ENCODE measurements at regions not wholly inside any gene's neighbourhood (a gene's known extent, or its start where the extent isn't known, plus 50 kb on each side); places are given as distances from the start of the nearest gene placed in this dataset.

DNA sequence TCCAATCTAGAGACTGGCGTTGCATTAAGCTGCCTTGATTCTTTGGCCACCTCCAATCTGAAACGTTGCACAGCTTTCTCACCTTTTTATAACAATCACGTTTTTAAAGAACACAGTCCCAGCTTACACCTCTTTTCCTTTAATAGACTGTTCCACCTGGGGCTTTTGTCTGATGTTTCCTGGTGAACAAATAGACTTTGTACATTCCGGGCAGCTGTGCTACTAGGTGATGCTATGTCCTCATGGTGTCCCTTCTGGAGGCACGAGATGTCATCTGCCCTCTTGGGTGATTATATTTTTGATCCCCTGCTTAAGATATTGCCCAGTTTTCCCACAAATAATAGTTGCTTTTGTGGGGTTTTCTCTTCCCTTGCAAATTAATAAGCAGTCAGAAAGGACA, 225.5 kb downstream of the SOX9 start:
- no peaks in the 10 kb centered on the region for H3K27me3 ChIP-seq (ENCODE audit: insufficient read depth, low read length)
- no peaks in the 10 kb centered on the region for H3K9me3 ChIP-seq (ENCODE audit: insufficient read depth, low read depth, low read length)
- no peak overlapping the region for H3K4me3 ChIP-seq (ENCODE audit: low read length)
- no peak overlapping the region for H3K9ac ChIP-seq (ENCODE audit: low read depth, low read length)
- no peaks in the 10 kb centered on the region for H3K36me3 ChIP-seq (ENCODE audit: insufficient read depth, low read depth, low read length)
- H3K4me1 ChIP-seq (ENCODE audit: insufficient read depth, low read length): 0 out of 2 replicates have a peak, but pooled peaks cover 5% of the 10 kb centered on the region
- no peak overlapping the region for H3K27ac ChIP-seq (ENCODE audit: low read length)

DNA sequence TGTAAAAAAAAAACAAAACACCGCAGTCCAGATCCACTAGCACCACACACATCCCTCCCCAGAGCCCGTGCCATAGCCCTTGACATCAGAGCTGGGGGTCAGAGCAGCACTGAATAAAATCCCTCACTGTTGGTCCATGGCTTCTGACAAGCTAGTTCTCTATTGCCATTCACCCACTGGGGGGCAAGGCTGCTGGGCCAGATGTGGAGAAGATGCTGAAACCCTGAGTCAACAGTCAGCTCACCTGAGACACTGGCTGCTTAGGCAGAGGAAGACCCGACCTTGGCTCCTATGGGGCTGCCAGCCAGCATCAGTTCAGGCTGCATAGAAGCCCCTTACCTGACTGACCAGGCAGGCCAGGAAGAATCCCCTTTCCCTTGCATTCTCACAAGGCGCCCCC, 228.2 kb downstream of the SOX9 start:
- Histone ChIP-seq H3K9ac (ENCODE audit: low read depth, low read length) (no peak overlapping the region), H3K27me3 (ENCODE audit: insufficient read depth, low read length) (no peaks in the 10 kb centered on the region), H3K4me3 (ENCODE audit: low read length) (no peak overlapping the region), H3K4me1 (ENCODE audit: insufficient read depth, low read length) (no peaks in the 10 kb centered on the region), H3K36me3 (ENCODE audit: insufficient read depth, low read depth, low read length) (no peaks in the 10 kb centered on the region), H3K27ac (ENCODE audit: low read length) (no peak overlapping the region), H3K9me3 (ENCODE audit: insufficient read depth, low read depth, low read length) (peaks cover 2% of the 10 kb centered on the region; the same call in 1 of the 2 replicates)

DNA sequence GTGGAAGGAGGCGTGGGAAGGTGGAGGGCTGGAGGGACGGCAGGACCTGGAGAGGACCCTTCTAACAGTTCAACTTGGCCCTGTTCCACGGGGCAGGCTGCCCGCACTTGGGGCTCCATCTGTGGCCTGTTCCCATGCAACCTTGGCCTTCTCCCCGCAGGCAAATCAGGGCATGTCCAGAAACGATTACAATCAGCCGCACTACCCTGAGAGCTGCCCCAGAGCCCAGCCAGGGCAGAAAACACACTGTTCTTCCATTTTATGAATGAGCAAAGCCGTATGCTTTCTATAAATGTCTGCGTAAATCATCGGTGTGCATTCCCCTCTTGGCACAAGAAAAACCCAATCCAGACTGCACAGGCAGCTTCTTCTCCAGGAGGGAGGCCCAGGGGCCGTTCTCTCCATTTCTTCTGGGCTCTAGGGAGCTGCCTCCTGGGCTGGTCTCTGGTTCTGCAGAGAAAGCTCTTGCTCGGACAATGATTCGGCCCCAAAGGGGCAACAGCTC, 228.7 kb downstream of the SOX9 start:
- no peaks in the 10 kb centered on the region for H3K27me3 ChIP-seq (ENCODE audit: insufficient read depth, low read length)
- peaks cover 3% of the 10 kb centered on the region; the same call in 1 of the 2 replicates for H3K9me3 ChIP-seq (ENCODE audit: insufficient read depth, low read depth, low read length)
- H3K4me1 ChIP-seq (ENCODE audit: insufficient read depth, low read length): no peaks in the 10 kb centered on the region
- H3K9ac ChIP-seq (ENCODE audit: low read depth, low read length): no peak overlapping the region
- no peaks in the 10 kb centered on the region for H3K36me3 ChIP-seq (ENCODE audit: insufficient read depth, low read depth, low read length)
- no peak overlapping the region for H3K4me3 ChIP-seq (ENCODE audit: low read length)
- no peak overlapping the region for H3K27ac ChIP-seq (ENCODE audit: low read length)

DNA sequence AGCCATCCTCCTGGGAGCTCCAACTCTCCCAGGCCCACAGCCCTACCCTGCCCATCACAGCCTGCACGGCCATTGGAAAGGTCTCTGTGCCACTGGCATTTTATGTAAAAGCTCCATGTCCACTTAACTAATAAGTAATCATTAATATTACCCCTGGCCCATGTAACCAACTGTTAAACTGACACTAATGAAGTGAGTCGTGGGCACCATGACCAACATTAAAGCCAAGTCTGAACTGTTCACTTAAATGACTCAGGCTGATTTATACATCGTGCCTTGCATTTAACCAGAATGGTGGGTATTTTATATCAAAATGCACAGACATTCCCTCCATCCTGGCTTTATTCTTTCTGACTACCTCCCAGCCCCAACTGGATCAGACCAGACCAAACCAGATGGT, 229.3 kb downstream of the SOX9 start:
- Histone ChIP-seq H3K4me3 (ENCODE audit: low read length) (no peak overlapping the region), H3K9ac (ENCODE audit: low read depth, low read length) (no peak overlapping the region), H3K4me1 (ENCODE audit: insufficient read depth, low read length) (no peaks in the 10 kb centered on the region), H3K27me3 (ENCODE audit: insufficient read depth, low read length) (no peaks in the 10 kb centered on the region), H3K9me3 (ENCODE audit: insufficient read depth, low read depth, low read length) (peaks cover 3% of the 10 kb centered on the region; the same call in 1 of the 2 replicates), H3K36me3 (ENCODE audit: insufficient read depth, low read depth, low read length) (no peaks in the 10 kb centered on the region), H3K27ac (ENCODE audit: low read length) (no peak overlapping the region)

DNA sequence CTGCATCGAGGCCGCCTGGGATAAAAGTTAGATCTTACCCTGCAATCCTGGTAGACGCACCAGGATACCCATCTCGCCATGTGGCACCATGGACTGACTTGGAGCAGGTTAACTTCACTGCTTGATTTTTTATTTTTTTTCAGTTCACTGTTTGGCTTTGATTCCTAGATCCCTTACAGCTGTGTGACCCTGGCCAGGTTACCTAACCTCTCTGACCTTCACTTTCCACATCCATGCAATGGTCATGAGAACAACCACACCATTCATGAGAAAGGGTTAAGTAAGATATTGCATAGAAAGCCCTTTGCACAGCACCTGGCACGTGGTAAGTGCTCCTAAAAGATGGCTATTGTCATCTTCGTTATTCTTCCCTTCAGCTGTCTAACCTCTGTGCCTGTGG, 230.5 kb downstream of the SOX9 start:
- Histone ChIP-seq H3K9ac (ENCODE audit: low read depth, low read length) (no peak overlapping the region), H3K9me3 (ENCODE audit: insufficient read depth, low read depth, low read length) (peaks cover 3% of the 10 kb centered on the region; the same call in 1 of the 2 replicates), H3K27me3 (ENCODE audit: insufficient read depth, low read length) (no peaks in the 10 kb centered on the region), H3K4me1 (ENCODE audit: insufficient read depth, low read length) (no peaks in the 10 kb centered on the region), H3K27ac (ENCODE audit: low read length) (no peak overlapping the region), H3K4me3 (ENCODE audit: low read length) (no peak overlapping the region), H3K36me3 (ENCODE audit: insufficient read depth, low read depth, low read length) (no peaks in the 10 kb centered on the region)

DNA sequence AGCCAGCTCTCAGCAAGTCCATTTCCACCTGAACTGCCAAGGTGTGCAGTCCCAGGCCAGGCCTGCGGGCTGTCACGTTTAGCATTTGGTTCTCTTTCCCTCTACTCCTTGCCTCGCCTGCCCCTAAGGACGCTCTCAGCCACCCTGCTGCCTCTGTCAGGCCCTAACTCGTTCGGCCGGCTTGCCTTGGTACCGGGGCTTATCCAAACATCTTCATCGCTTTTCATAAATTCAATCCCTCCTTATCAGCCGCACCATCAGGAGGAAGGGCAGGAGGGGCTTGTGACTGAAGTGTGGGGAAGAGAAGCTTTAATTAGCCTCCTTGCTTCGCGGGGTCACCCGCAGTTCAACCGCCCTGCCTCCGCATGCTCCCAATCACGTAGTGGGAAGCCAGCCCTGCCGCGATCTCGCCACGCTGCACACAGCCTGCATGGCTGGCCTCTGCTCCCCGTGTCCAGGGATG, 231.1 kb downstream of the SOX9 start:
- Histone ChIP-seq H3K4me3 (ENCODE audit: low read length) (no peak overlapping the region), H3K36me3 (ENCODE audit: insufficient read depth, low read depth, low read length) (no peaks in the 10 kb centered on the region), H3K9ac (ENCODE audit: low read depth, low read length) (no peak overlapping the region), H3K4me1 (ENCODE audit: insufficient read depth, low read length) (no peaks in the 10 kb centered on the region), H3K9me3 (ENCODE audit: insufficient read depth, low read depth, low read length) (peaks cover 3% of the 10 kb centered on the region; the same call in 1 of the 2 replicates), H3K27ac (ENCODE audit: low read length) (no peak overlapping the region), H3K27me3 (ENCODE audit: insufficient read depth, low read length) (no peaks in the 10 kb centered on the region)

DNA sequence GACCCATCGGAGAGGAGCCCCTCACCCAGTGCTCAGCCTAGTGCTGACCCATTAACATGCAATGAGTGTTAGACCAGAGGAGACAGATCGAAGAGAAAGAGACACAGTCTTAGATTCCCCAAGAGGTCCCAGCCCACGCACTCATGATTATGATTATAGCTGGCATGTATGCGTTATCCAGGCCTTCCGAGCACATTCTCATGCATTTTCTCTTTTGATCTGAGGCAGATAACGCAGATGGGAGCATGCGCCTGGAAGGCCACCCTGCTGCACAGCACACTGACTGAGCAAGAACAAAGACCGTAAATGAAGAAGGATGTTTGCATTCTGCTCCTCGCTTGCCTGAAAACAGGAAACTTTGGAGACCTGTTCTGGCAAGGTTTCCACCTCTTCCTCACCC, 232.7 kb downstream of the SOX9 start:
- Histone ChIP-seq H3K4me1 (ENCODE audit: insufficient read depth, low read length) (no peaks in the 10 kb centered on the region), H3K9me3 (ENCODE audit: insufficient read depth, low read depth, low read length) (peaks cover 3% of the 10 kb centered on the region; the same call in 1 of the 2 replicates), H3K9ac (ENCODE audit: low read depth, low read length) (no peak overlapping the region), H3K27me3 (ENCODE audit: insufficient read depth, low read length) (no peaks in the 10 kb centered on the region), H3K27ac (ENCODE audit: low read length) (no peak overlapping the region), H3K36me3 (ENCODE audit: insufficient read depth, low read depth, low read length) (no peaks in the 10 kb centered on the region), H3K4me3 (ENCODE audit: low read length) (no peak overlapping the region)

DNA sequence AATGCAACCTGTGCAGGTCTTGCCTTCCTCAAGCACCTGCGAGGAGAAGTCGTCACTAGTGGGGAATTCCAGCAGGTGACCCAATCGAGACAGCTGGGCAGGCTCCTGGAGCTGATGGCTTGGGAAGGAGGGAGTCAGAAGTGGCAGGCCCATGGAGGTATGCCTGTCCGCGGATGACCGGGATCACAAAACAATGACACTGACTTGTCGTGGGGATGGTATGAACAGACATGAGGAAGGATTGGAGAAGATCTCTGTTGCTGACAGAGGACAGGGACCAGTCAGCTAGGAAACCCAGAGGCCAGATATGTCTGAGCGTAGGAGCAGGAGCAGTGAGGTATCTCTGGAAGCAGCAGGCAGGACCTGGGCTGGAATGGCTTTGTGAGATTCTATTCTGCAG, 233.3 kb downstream of the SOX9 start:
- Histone ChIP-seq H3K36me3 (ENCODE audit: insufficient read depth, low read depth, low read length) (no peaks in the 10 kb centered on the region), H3K9ac (ENCODE audit: low read depth, low read length) (no peak overlapping the region), H3K27ac (ENCODE audit: low read length) (no peak overlapping the region), H3K9me3 (ENCODE audit: insufficient read depth, low read depth, low read length) (peaks cover 3% of the 10 kb centered on the region; the same call in 1 of the 2 replicates), H3K27me3 (ENCODE audit: insufficient read depth, low read length) (no peaks in the 10 kb centered on the region), H3K4me3 (ENCODE audit: low read length) (no peak overlapping the region), H3K4me1 (ENCODE audit: insufficient read depth, low read length) (no peaks in the 10 kb centered on the region)

DNA sequence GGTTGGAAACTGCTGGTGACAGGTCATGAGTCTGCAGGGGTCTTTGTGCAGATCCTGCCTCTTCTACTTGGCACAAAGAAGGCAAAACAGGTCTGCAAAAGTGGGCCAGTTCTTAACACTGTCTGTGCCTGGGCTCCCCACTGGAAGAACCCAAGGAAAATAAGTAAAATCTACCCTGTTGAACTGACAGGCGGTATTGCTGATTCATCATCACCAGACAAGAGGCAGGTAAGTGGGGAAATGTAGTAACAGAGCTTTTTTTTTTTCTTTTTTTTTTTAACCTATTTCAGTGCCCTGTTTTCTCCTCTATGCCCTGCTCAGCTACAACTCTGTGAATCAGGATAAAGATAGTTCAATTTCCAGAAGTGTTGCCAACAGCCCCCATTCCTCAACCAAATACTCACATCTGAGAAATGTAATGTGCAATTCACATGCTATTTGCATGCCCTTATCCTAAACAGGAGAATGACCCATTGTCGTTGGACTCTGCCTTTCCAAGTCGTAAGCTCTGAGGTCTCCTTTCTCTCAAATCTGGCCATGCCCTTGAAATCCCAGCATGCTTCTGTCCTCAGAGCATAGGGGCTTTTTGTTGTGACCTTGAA, 237.0 kb downstream of the SOX9 start:
- H3K36me3 ChIP-seq (ENCODE audit: insufficient read depth, low read depth, low read length): no peaks in the 10 kb centered on the region
- no peak overlapping the region for H3K4me3 ChIP-seq (ENCODE audit: low read length)
- no peak overlapping the region for H3K9ac ChIP-seq (ENCODE audit: low read depth, low read length)
- H3K9me3 ChIP-seq (ENCODE audit: insufficient read depth, low read depth, low read length): peaks cover 3% of the 10 kb centered on the region; the same call in 1 of the 2 replicates
- H3K27me3 ChIP-seq (ENCODE audit: insufficient read depth, low read length): no peaks in the 10 kb centered on the region
- H3K27ac ChIP-seq (ENCODE audit: low read length): no peak overlapping the region
- H3K4me1 ChIP-seq (ENCODE audit: insufficient read depth, low read length): no peaks in the 10 kb centered on the region

DNA sequence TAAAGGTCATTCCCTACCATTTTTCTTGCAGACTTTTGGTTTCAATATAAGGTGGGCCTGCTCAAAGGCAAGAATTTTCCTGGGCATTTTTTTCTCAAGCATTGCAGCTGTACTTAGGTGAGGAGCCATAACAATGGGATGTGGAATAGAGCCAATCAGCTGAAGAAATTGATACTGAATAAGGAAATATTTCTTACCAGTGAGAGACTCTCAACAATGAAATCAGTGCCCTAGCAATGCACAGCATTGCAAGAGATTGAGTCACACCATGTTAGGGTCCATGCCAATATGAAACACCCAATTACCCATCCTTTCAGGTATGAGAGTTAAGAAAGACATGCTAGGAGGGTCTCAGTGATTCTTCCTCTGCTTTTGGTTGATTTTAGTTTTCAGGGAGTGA, 237.6 kb downstream of the SOX9 start:
- Histone ChIP-seq H3K9ac (ENCODE audit: low read depth, low read length) (no peak overlapping the region), H3K27ac (ENCODE audit: low read length) (no peak overlapping the region), H3K27me3 (ENCODE audit: insufficient read depth, low read length) (no peaks in the 10 kb centered on the region), H3K36me3 (ENCODE audit: insufficient read depth, low read depth, low read length) (no peaks in the 10 kb centered on the region), H3K4me1 (ENCODE audit: insufficient read depth, low read length) (no peaks in the 10 kb centered on the region), H3K4me3 (ENCODE audit: low read length) (no peak overlapping the region), H3K9me3 (ENCODE audit: insufficient read depth, low read depth, low read length) (peaks cover 3% of the 10 kb centered on the region; the same call in 1 of the 2 replicates)

DNA sequence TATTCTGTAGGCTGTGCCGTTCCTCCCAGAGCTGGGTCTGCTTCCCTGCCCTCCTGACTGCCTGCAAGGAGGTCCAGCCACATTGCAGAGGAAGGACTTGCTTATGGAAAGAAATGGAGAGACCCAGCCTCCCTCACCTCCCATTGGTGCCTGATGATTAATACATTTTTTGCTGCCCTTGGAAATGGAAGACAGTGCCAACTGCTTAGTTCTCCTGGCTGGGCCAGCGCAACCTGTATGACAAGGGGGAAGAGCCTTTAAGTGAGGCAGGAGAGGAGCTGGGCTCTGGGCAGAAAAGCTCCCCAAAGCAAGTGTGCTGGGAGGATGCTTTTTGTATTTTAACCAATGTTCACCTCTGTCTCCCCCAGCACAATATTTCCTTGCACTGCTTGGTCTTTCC, 238.5 kb downstream of the SOX9 start:
- Histone ChIP-seq H3K9ac (ENCODE audit: low read depth, low read length) (no peak overlapping the region), H3K4me1 (ENCODE audit: insufficient read depth, low read length) (no peaks in the 10 kb centered on the region), H3K27ac (ENCODE audit: low read length) (no peak overlapping the region)

DNA sequence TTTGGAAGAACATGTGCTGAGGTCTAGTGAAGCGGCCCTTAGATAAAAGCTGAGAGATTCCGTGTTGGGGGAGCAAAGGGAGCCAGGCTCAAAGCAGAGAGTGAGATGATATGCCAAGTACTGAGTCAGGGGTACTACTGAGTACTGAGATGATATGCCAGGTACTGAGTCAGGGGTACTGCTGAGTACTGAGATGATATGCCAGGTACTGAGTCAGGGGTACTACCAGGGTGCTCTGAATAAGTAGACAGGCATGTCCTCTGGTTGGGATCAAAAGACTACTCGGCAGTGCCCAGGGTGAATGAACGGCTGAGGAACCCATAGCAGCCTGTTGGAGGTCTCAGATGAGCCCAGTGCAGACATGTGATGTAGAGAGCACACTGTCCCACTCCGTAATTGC, 239.0 kb downstream of the SOX9 start:
- H3K9ac ChIP-seq (ENCODE audit: low read depth, low read length): no peak overlapping the region
- no peak overlapping the region for H3K4me3 ChIP-seq (ENCODE audit: low read length)
- no peaks in the 10 kb centered on the region for H3K27me3 ChIP-seq (ENCODE audit: insufficient read depth, low read length)
- no peaks in the 10 kb centered on the region for H3K4me1 ChIP-seq (ENCODE audit: insufficient read depth, low read length)
- H3K27ac ChIP-seq (ENCODE audit: low read length): no peak overlapping the region
- H3K36me3 ChIP-seq (ENCODE audit: insufficient read depth, low read depth, low read length): no peaks in the 10 kb centered on the region
- H3K9me3 ChIP-seq (ENCODE audit: insufficient read depth, low read depth, low read length): no peaks in the 10 kb centered on the region

More for the DNA sequence above, 238.5 kb downstream of the SOX9 start:
- Histone ChIP-seq H3K9me3 (ENCODE audit: insufficient read depth, low read depth, low read length) (no peaks in the 10 kb centered on the region), H3K4me3 (ENCODE audit: low read length) (no peak overlapping the region), H3K27me3 (ENCODE audit: insufficient read depth, low read length) (no peaks in the 10 kb centered on the region), H3K36me3 (ENCODE audit: insufficient read depth, low read depth, low read length) (no peaks in the 10 kb centered on the region)
